SKM-1 (cell line): ENCODE measurements at regions not wholly inside any gene's neighbourhood (a gene's known extent, or its start where the extent isn't known, plus 50 kb on each side); places are given as distances from the start of the nearest gene placed in this dataset.
"Not testable (repeated sequence)": the region's sequence is repeated elsewhere in the genome, so short reads cannot be mapped to it uniquely, and the experiment has no call there.

Source experiments
- DNase-seq: peaks from one replicate; lab custom pipeline; 2025; ENCODE audit not compliant: unreplicated experiment; lab: John Stamatoyannopoulos, UW

- no peak for DNase-seq
Observed at GRCh38 chr17:13154398-13154797, 136.6 kb upstream of the ELAC2 start.

GRCh38 chr17:13153036-13153435, 135.2 kb upstream of the ELAC2 start:
- DNase-seq: no peak

GRCh38 chr17:13152501-13152900, 134.7 kb upstream of the ELAC2 start:
- DNase-seq: no peak

DNA sequence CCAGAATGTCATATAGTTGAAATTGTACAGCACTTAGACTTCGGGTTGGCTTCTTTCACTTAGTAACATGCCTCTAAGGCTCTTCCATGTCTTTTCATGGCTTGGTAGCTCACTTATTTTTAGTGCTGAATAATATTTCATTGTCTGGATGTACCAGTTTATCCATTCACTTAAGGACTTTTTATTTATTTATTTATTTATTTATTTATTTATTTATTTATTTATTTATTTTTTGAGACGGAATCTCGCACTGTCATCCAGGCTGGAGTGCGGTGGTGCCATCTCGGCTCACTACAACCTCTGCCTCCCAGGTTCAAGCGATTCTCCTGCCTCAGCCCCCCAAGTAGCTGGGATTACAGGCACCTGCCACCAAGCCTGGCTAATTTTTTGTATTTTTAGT, 132.9 kb upstream of the ELAC2 start:
- not testable (repeated sequence) for DNase-seq

- DNase-seq: no peak
Observed at GRCh38 chr17:13143001-13143400, 125.2 kb upstream of the ELAC2 start.

- no peak for DNase-seq
Observed at GRCh38 chr17:13140750-13141149, 122.9 kb upstream of the ELAC2 start.

- no peak for DNase-seq
Observed at GRCh38 chr17:13135506-13135905, 117.7 kb upstream of the ELAC2 start.

DNA sequence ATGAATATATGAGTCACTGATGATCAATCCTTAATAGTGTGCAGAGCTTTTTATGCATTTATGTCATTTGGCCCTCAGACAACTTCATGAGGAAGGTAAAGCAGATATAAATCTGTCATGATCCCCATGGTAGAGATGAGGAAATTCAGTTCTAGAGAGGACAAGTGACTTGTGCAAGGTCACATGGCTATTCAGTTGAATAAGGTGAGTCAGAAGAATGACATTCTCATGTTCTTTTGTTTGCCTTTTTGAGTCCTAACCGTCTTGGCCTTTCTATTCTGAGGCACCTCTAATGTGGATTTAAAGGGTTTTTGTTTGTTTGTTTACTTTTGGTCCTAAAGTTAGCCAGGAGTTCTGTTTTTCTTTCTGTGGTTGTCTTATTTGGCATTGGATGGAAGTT, 116.2 kb upstream of the ELAC2 start:
- no peak for DNase-seq

- no peak for DNase-seq
Observed at GRCh38 chr17:13131225-13131624, 113.4 kb upstream of the ELAC2 start.

- DNase-seq: no peak
Observed at GRCh38 chr17:13129356-13129755, 111.5 kb upstream of the ELAC2 start.

GRCh38 chr17:13128676-13129075, 110.8 kb upstream of the ELAC2 start:
- DNase-seq: no peak

- DNase-seq: no peak
Observed at GRCh38 chr17:13127921-13128602, 110.2 kb upstream of the ELAC2 start.

- no peak for DNase-seq
Observed at GRCh38 chr17:13120864-13121263, 103.0 kb upstream of the ELAC2 start.

DNA sequence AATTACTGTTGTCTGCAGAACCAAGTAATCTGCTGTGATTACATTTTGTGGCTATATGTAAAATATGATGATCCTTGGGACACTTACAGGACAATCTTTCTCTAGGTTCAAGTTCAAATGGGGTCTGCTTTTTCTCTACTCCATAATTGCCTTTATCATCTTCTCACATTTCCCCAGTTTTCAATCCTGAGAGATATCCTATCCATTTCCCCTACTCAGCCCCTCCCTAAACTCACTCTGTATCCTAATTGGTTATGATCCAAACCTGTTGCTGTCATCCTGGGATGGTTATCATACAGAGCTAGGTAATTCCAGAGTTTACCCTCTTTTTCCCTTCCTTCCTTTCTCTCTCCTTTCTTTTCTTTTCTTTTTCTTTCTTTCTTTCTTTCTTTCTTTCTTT, 100.5 kb upstream of the ELAC2 start:
- no peak for DNase-seq

DNA sequence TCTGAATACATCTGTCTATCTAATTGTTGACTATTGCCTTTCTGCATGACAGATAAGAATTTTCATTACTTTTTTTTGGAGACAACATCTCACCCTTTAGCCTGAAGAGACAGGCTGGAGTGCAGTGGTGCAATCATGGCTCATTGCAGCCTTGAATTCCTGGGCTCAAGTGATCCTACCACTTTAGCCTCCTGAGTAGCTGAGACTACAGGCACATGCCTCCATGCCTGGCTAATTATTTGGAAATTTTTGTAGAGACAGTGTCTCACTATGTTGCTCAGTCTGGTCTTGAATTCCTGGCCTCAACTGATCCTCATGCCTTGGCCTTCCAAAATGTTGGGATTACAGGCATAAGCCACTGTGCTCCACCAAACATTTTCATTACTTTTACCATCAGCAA, 99.8 kb upstream of the ELAC2 start:
- no peak for DNase-seq

- no peak for DNase-seq
Observed at GRCh38 chr17:13114601-13115031, 96.8 kb upstream of the ELAC2 start.

GRCh38 chr17:13113821-13114525, 96.1 kb upstream of the ELAC2 start:
- no peak for DNase-seq

- DNase-seq: no peak
Observed at GRCh38 chr17:13107676-13108235, 89.9 kb upstream of the ELAC2 start.

GRCh38 chr17:13106171-13106570, 88.3 kb upstream of the ELAC2 start:
- DNase-seq: no peak

GRCh38 chr17:13104576-13104975, 86.7 kb upstream of the ELAC2 start:
- no peak for DNase-seq

DNA sequence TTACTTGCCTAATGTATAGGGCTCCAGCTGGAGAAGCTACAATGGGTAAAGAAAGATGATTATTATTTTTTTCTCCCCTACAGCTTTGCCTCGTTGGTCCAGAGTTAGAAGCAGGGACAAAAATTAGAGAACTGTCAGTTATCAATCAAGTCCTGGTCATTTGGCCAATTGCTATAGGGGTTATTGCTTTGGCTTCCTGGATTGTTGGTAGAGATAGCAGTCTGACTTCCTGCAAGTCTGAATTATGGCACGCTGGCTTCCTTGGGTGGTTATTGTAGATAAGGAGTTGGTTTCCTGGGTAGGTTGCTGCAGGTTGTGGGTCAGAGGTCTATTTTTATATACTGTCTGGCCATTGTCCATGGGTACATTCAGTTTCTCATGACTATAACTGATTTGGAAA, 84.7 kb upstream of the ELAC2 start:
- no peak for DNase-seq

DNA sequence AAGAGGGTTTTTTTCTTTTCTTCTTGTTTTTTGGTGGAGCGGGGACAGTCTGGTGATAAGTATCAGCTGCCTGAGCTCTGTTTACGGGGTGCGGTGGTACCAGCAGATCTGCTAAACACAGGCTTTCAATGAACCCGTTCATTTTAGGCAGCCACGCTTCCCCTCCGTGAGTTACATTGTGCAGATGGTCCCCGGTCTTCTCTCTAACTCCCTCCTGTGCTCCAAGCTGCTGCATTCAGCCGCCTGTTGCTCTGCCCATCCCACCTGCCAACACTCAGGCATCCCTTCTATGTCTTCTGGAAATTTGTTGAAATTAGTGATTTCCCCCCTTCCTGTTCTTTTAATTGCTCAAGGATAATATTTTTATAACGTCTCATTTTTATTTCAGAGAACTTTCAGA, 82.1 kb upstream of the ELAC2 start:
- no peak for DNase-seq
